Suppressor macrophage (primary cell): ENCODE measurements at regions not wholly inside any gene's neighbourhood (a gene's known extent, or its start where the extent isn't known, plus 50 kb on each side); places are given as distances from the start of the nearest gene placed in this dataset.

Source experiments
- DNase-seq, 4 experiments: peaks; one replicate each; pipeline ENCODE4 v3.0.0-alpha.2; 2020 to 2022

- no peak for DNase-seq
Observed at GRCh38 chr6:95784019-95784418, 206.7 kb downstream of the MANEA start.

GRCh38 chr6:95784869-95785268 is 207.5 kb downstream of the MANEA start:
- DNase-seq = no peak

GRCh38 chr6:95785785-95786184 is 208.4 kb downstream of the MANEA start:
- DNase-seq = no peak

GRCh38 chr6:95786802-95787201 is 209.5 kb downstream of the MANEA start:
- no peak for DNase-seq

GRCh38 chr6:95790787-95791186 is 213.5 kb downstream of the MANEA start:
- DNase-seq = no peak

DNA sequence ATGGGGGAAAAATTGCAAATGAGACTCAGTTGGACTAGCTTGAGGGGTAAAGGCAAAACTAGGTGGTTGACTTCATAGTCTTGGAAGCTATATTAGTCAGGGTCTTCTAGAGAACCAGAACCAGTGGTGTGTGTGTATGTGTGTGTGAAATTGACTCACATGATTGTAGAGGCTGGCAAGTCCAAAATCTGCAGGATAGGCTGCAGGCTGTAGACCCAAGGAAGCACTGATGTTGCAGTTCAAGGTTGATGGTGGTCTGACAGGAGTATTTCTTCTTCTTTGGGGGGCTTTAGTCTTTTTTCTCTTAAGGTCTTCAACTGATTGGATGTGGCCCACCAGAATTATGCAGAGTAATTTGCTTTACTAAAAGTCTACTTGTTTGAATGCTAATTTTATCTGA is 217.4 kb downstream of the MANEA start:
- no peak for DNase-seq

DNA sequence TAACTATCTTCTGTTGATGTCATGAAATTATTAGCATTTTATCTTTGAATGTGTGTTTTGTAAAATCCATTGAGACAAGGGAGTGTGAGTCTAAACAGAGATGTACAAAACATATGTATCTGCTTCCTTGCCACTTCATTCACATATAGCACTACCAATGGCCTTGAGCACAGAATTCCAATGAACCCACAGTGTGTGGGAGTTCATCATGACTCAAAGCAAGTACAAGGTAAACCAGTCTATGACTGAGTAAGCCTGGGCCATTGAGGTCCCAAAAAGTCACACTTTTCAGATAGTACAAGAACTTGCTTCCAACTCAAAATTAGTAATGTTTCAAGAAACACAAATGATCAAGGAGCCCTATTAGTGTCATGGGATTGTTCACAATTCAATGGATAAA is 218.6 kb downstream of the MANEA start:
- DNase-seq = no peak

- no peak for DNase-seq
Observed at GRCh38 chr6:95797054-95797453, 218.7 kb upstream of the FUT9 start.

DNA sequence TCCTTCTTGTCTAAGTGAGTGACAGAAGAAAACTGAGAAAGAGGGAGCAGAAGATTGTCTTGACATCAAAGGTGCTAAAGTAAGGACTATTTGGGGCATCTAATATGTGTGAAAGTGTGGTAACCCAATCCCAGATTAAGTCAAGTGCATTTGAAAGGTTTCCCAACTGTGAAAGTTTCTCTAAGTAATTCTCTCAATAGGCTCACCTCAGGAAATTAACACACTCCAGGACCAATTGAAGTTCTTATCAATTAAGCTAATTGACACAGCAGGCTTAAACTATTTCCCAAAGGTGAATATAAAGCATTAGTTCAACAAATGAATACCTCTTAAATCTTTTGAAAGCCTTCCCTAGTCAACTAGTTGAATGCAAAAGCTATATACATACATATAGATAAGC is 212.8 kb upstream of the FUT9 start:
- DNase-seq = no peak

- DNase-seq = no peak
Observed at GRCh38 chr6:95803889-95804288, 211.9 kb upstream of the FUT9 start.

- DNase-seq = no peak
Observed at GRCh38 chr6:95804847-95805541, 210.8 kb upstream of the FUT9 start.

- no peak for DNase-seq
Observed at GRCh38 chr6:95805699-95806098, 210.1 kb upstream of the FUT9 start.

GRCh38 chr6:95815389-95816056 is 200.3 kb upstream of the FUT9 start:
- DNase-seq = no peak

DNA sequence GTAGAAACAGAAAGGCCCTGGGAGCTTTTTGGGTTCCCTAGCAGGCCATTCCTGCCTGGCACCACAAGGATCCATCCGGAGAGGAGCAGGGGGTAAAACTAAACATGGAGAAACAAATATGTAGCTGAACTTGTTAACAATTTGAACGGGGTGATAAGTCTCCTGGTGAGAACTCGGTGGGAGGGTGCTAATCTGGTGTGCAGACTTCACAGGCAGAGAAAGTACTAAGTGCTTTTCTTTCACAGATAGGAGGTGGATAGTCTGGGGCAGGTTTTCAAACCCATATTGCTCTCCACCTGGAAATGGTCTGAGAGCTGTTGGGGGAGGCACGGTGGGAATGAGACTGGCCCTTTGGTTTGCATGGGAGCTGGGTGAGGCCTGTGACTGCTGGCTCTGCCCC is 196.3 kb upstream of the FUT9 start:
- no peak for DNase-seq

DNA sequence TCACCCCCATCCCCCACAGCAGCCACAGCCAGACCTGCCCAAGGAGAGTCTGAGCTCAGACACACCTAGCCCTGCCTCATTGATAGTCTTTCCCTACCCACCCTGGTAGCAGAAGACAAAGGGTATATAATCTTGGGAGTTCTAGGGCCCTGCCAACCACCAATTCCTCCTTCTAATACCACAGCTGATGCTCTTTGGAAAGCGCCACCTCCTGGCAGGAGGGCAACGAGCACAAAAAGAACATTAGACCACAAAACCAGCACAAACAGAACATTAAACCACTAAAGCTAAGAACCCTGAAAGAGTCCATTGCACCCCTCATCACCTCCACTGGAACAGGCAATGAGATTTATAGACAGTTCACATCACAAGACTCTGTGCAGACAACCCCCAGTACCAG is 195.8 kb upstream of the FUT9 start:
- peak in 2 of 4 experiments; percentile 4 for DNase-seq

DNA sequence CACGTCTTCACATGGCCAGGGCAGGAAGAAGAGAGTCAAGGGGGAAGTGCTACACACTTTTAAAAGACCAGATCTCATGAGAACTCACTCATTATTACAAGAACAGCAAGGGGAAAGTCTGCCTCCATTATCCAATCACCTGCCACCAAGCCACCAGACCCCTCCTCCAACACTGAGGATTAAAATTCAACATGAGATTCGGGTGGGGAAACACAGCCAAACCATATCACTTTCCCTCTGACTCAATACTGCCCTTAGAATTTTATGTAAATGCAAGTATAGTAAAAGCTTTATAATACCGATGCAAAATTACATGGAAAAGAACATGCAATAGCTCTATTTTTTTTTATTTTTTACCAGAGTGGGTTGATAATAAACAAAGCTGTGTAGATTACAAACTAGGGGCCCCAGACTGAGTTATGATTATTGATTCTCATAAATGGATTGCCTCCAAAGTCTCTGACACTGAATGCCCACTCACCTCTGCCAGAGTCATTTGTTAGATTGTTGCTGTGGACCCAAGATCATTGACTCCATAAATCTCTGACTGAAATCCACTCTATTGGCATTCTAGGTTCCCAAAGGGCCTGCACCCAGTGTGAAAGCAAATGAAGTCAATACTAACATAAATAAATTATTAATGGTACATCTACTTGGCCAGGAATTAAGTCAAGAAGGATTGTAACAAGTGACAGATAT is 184.8 kb upstream of the FUT9 start:
- no peak for DNase-seq

GRCh38 chr6:95837890-95838289 is 177.9 kb upstream of the FUT9 start:
- DNase-seq = no peak

- DNase-seq = no peak
Observed at GRCh38 chr6:95841560-95841959, 174.2 kb upstream of the FUT9 start.

GRCh38 chr6:95846652-95847051 is 169.1 kb upstream of the FUT9 start:
- no peak for DNase-seq

DNA sequence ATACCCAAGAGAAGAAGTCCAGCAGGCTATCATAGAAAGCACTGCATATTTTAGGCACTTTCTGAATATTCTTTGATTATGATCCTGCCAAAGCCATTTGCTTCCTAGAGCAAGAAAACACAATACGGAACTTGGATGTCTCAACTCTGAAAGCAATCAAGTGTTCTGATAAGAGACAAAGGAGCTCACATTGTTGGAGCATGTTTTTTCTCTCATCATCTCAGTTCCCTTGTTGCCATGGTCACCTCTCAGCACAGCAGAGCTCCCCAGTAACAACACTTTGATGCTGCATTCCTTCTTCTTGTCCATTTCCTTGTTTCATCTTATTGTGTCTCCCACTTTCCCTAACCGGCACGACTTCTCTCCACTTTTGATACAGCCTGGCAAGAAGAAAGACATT is 168.7 kb upstream of the FUT9 start:
- no peak for DNase-seq

DNA sequence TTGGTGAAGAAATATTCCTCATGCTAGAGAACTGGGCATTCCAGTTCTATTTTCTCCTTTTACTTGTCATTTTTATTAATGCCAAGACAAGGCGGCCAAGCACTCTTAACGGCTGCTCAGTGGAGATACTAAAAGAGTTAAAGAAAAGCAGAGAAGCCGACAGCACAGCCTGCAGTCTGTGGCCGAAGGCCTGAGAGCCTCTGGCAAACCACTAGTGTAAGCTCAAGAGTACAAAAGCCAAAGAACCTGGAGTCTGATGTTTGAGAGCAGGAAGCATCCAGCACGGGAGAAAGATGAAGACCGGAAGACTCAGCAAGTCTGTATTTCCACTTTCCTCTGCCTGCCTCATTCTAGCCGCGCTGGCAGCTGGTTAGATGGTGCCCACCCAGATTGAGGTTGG is 167.1 kb upstream of the FUT9 start:
- no peak for DNase-seq

DNA sequence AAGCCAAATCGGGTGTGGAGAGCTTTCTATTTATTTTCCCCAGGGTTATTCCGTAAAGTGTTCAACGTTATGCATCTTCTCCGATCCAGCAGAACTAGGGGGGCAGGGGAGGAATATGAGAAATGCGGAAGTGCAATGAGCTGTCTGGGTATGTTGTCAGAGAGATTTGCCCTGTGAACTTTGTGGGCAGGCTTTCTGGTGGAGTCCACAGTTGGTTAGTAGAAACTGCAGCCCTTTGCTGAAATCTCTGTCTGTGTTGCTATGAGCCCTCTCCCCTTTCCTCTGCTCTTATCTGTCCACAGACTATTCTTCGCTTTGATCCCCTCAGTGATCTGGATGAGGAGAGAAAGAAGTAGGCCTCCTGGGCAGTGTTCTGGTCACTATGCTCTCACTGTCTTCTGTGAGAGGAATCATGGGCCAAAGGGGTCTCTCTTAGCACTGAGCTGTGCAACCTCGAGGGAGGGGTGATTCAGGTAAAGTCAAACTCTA is 158.9 kb upstream of the FUT9 start:
- no peak for DNase-seq

GRCh38 chr6:95865857-95866256 is 149.9 kb upstream of the FUT9 start:
- DNase-seq = no peak

- DNase-seq = no peak
Observed at GRCh38 chr6:95866732-95867131, 149.0 kb upstream of the FUT9 start.
